Panc1 (cell line): ENCODE measurements at regions not wholly inside any gene's neighbourhood (a gene's known extent, or its start where the extent isn't known, plus 50 kb on each side); places are given as distances from the start of the nearest gene placed in this dataset.

Experiments
- CTCF ChIP-seq: fragments of 450-650 bp; IDR thresholded peaks from 2 replicates; pipeline ENCODE4 v1.5.1; 2017; ENCODE audit warnings: mild to moderate bottlenecking
- POLR2AphosphoS5 ChIP-seq: IDR thresholded peaks from 2 replicates; pipeline ENCODE4 v1.6.1; 2012; ENCODE audit warnings: mild to moderate bottlenecking, low read depth, low read length, moderate library complexity
- REST ChIP-seq, 2 experiments: IDR thresholded peaks; 2 replicates each; pipeline ENCODE4 v1.6.1; 2011 to 2012; ENCODE audit warnings: low read depth in 2 of 2, control low read depth in 1 of 2, low read length in 1 of 2, mild to moderate bottlenecking in 1 of 2, moderate library complexity in 1 of 2; ENCODE audit not compliant: insufficient read depth in 1 of 2
- SIN3A ChIP-seq: IDR thresholded peaks from 2 replicates; pipeline ENCODE4 v1.6.1; 2012; ENCODE audit warnings: low read depth, mild to moderate bottlenecking, low read length, moderate library complexity, borderline replicate concordance; ENCODE audit not compliant: insufficient read depth

GRCh38 chr16:72308396-72308795, 136.4 kb upstream of the PMFBP1 start:
- TF ChIP-seq CTCF: no peak
- TF ChIP-seq REST (IDR thresholded peaks at IDR 0.05; ENCODE audit: insufficient read depth in 1 of 2, low read depth in 2 of 2, low read length in 1 of 2): no peak
- TF ChIP-seq SIN3A: no peak
- TF ChIP-seq POLR2AphosphoS5: no peak
